T-helper 1 cell treated with Interleukin-12 subunit alpha and Interleukin-12 subunit beta and Interleukin-4 antibody, amounts not matched to agents 30 μg/mL and 1 μg/mL, for 36 hours (primary cell): ENCODE measurements at regions not wholly inside any gene's neighbourhood (a gene's known extent, or its start where the extent isn't known, plus 50 kb on each side); places are given as distances from the start of the nearest gene placed in this dataset.

ENCODE experiments used
- H3K27ac Mint-ChIP-seq: one replicate; pipeline ENCODE4 v1.8.0; 2021; ENCODE audit warnings: mild to moderate bottlenecking, mixed read lengths
- H3K27me3 Mint-ChIP-seq: one replicate; pipeline ENCODE4 v1.8.0; 2021; ENCODE audit warnings: low read depth, mixed read lengths
- H3K36me3 Mint-ChIP-seq: one replicate; pipeline ENCODE4 v1.8.0; 2021; ENCODE audit warnings: low read depth, mixed read lengths
- H3K4me1 Mint-ChIP-seq: one replicate; pipeline ENCODE4 v1.8.0; 2021; ENCODE audit warnings: low read depth, mixed read lengths
- H3K4me3 Mint-ChIP-seq: one replicate; pipeline ENCODE4 v1.8.0; 2021; ENCODE audit warnings: mild to moderate bottlenecking, moderate library complexity, mixed read lengths
- H3K9me3 Mint-ChIP-seq: one replicate; pipeline ENCODE4 v1.8.0; 2021; ENCODE audit warnings: mixed read lengths

- no peaks in the 10 kb centered on the region for H3K27me3 Mint-ChIP-seq
- no peak overlapping the region for H3K4me3 Mint-ChIP-seq
- no peaks in the 10 kb centered on the region for H3K9me3 Mint-ChIP-seq
- H3K27ac Mint-ChIP-seq, result no peak overlapping the region
- no peaks in the 10 kb centered on the region for H3K4me1 Mint-ChIP-seq
- H3K36me3 Mint-ChIP-seq, result no peaks in the 10 kb centered on the region
Measured at GRCh38 chr2:104406261-104406726, 447.6 kb upstream of the POU3F3 start.

- Mint-ChIP-seq H3K9me3 (no peaks in the 10 kb centered on the region), H3K4me1 (no peaks in the 10 kb centered on the region), H3K4me3 (no peak overlapping the region), H3K27me3 (no peaks in the 10 kb centered on the region), H3K27ac (no peak overlapping the region), H3K36me3 (no peaks in the 10 kb centered on the region)
Measured at GRCh38 chr2:104407641-104408040, 446.3 kb upstream of the POU3F3 start.

- H3K27ac Mint-ChIP-seq, result no peak overlapping the region
- no peaks in the 10 kb centered on the region for H3K9me3 Mint-ChIP-seq
- no peaks in the 10 kb centered on the region for H3K36me3 Mint-ChIP-seq
- H3K4me1 Mint-ChIP-seq, result no peaks in the 10 kb centered on the region
- H3K4me3 Mint-ChIP-seq, result no peak overlapping the region
- no peaks in the 10 kb centered on the region for H3K27me3 Mint-ChIP-seq
Measured at GRCh38 chr2:104408266-104408665, 445.6 kb upstream of the POU3F3 start.

GRCh38 chr2:104410136-104410535 is 443.8 kb upstream of the POU3F3 start:
- peaks cover 4% of the 10 kb centered on the region for H3K27me3 Mint-ChIP-seq
- H3K4me1 Mint-ChIP-seq, result no peaks in the 10 kb centered on the region
- H3K4me3 Mint-ChIP-seq, result no peak overlapping the region
- no peaks in the 10 kb centered on the region for H3K36me3 Mint-ChIP-seq
- H3K27ac Mint-ChIP-seq, result no peak overlapping the region
- no peaks in the 10 kb centered on the region for H3K9me3 Mint-ChIP-seq

GRCh38 chr2:104412384-104412783 is 441.5 kb upstream of the POU3F3 start:
- Mint-ChIP-seq H3K4me1 (no peaks in the 10 kb centered on the region), H3K27ac (no peak overlapping the region), H3K9me3 (no peaks in the 10 kb centered on the region), H3K27me3 (peaks cover 4% of the 10 kb centered on the region), H3K4me3 (no peak overlapping the region), H3K36me3 (no peaks in the 10 kb centered on the region)

- no peak overlapping the region for H3K4me3 Mint-ChIP-seq
- H3K27me3 Mint-ChIP-seq, result peaks cover 4% of the 10 kb centered on the region
Measured at GRCh38 chr2:104413890-104414289, 440.0 kb upstream of the POU3F3 start.

GRCh38 chr2:104415284-104415683 is 438.6 kb upstream of the POU3F3 start:
- H3K4me3 Mint-ChIP-seq, result no peak overlapping the region
- peaks cover 4% of the 10 kb centered on the region for H3K27me3 Mint-ChIP-seq
- H3K4me1 Mint-ChIP-seq, result no peaks in the 10 kb centered on the region
- H3K27ac Mint-ChIP-seq, result no peak overlapping the region
- H3K36me3 Mint-ChIP-seq, result no peaks in the 10 kb centered on the region
- H3K9me3 Mint-ChIP-seq, result no peaks in the 10 kb centered on the region

More at GRCh38 chr2:104413890-104414289, 440.0 kb upstream of the POU3F3 start:
- Mint-ChIP-seq H3K27ac (no peak overlapping the region), H3K4me1 (no peaks in the 10 kb centered on the region), H3K9me3 (no peaks in the 10 kb centered on the region), H3K36me3 (no peaks in the 10 kb centered on the region)

GRCh38 chr2:104416339-104417000 is 437.4 kb upstream of the POU3F3 start:
- Mint-ChIP-seq H3K27ac (no peak overlapping the region), H3K27me3 (peaks cover 4% of the 10 kb centered on the region), H3K9me3 (no peaks in the 10 kb centered on the region), H3K36me3 (no peaks in the 10 kb centered on the region), H3K4me1 (no peaks in the 10 kb centered on the region), H3K4me3 (no peak overlapping the region)

GRCh38 chr2:104420420-104420819 is 433.5 kb upstream of the POU3F3 start:
- Mint-ChIP-seq H3K4me1 (no peaks in the 10 kb centered on the region), H3K4me3 (no peak overlapping the region), H3K27ac (no peak overlapping the region), H3K27me3 (no peaks in the 10 kb centered on the region), H3K9me3 (no peaks in the 10 kb centered on the region), H3K36me3 (no peaks in the 10 kb centered on the region)

- Mint-ChIP-seq H3K36me3 (no peaks in the 10 kb centered on the region), H3K27me3 (peaks cover under 1% of the 10 kb centered on the region), H3K4me1 (no peaks in the 10 kb centered on the region), H3K27ac (no peak overlapping the region), H3K4me3 (no peak overlapping the region), H3K9me3 (no peaks in the 10 kb centered on the region)
Measured at GRCh38 chr2:104420953-104421352, 433.0 kb upstream of the POU3F3 start.

GRCh38 chr2:104425850-104426595 is 427.9 kb upstream of the POU3F3 start:
- H3K27me3 Mint-ChIP-seq, result peaks cover 9% of the 10 kb centered on the region
- no peaks in the 10 kb centered on the region for H3K9me3 Mint-ChIP-seq
- H3K27ac Mint-ChIP-seq, result no peak overlapping the region
- no peak overlapping the region for H3K4me3 Mint-ChIP-seq
- no peaks in the 10 kb centered on the region for H3K4me1 Mint-ChIP-seq
- H3K36me3 Mint-ChIP-seq, result no peaks in the 10 kb centered on the region

- peaks cover 11% of the 10 kb centered on the region for H3K27me3 Mint-ChIP-seq
- H3K9me3 Mint-ChIP-seq, result no peaks in the 10 kb centered on the region
- H3K4me1 Mint-ChIP-seq, result no peaks in the 10 kb centered on the region
- H3K4me3 Mint-ChIP-seq, result no peak overlapping the region
- H3K36me3 Mint-ChIP-seq, result no peaks in the 10 kb centered on the region
- no peak overlapping the region for H3K27ac Mint-ChIP-seq
Measured at GRCh38 chr2:104428155-104428554, 425.8 kb upstream of the POU3F3 start.

- no peaks in the 10 kb centered on the region for H3K36me3 Mint-ChIP-seq
- no peaks in the 10 kb centered on the region for H3K9me3 Mint-ChIP-seq
- no peak overlapping the region for H3K4me3 Mint-ChIP-seq
- no peak overlapping the region for H3K27ac Mint-ChIP-seq
- peaks cover 4% of the 10 kb centered on the region for H3K4me1 Mint-ChIP-seq
- H3K27me3 Mint-ChIP-seq, result peaks cover 22% of the 10 kb centered on the region
Measured at GRCh38 chr2:104429639-104430358, 424.1 kb upstream of the POU3F3 start.

- no peaks in the 10 kb centered on the region for H3K36me3 Mint-ChIP-seq
- no peak overlapping the region for H3K27ac Mint-ChIP-seq
- peaks cover 4% of the 10 kb centered on the region for H3K4me1 Mint-ChIP-seq
- H3K4me3 Mint-ChIP-seq, result no peak overlapping the region
- no peaks in the 10 kb centered on the region for H3K9me3 Mint-ChIP-seq
- peaks cover 22% of the 10 kb centered on the region for H3K27me3 Mint-ChIP-seq
Measured at GRCh38 chr2:104430359-104430740, 423.6 kb upstream of the POU3F3 start.

GRCh38 chr2:104430852-104431251 is 423.1 kb upstream of the POU3F3 start:
- no peak overlapping the region for H3K27ac Mint-ChIP-seq
- H3K4me3 Mint-ChIP-seq, result no peak overlapping the region
- H3K36me3 Mint-ChIP-seq, result no peaks in the 10 kb centered on the region
- H3K27me3 Mint-ChIP-seq, result peaks cover 22% of the 10 kb centered on the region
- peaks cover 4% of the 10 kb centered on the region for H3K4me1 Mint-ChIP-seq
- H3K9me3 Mint-ChIP-seq, result no peaks in the 10 kb centered on the region
